ENCODE measurements at regions not wholly inside any gene's neighbourhood (a gene's known extent, or its start where the extent isn't known, plus 50 kb on each side); places are given as distances from the start of the nearest gene placed in this dataset.

- DNase-seq (ENCODE audit: low spot score), result no peak
- no peak overlapping the region for H3K9ac ChIP-seq (ENCODE audit: low read depth in 1 of 2, low read length in 2 of 2)
- WGBS, result 61% methylated on average over 2 of the region's 2 CpGs
- no peaks in the 10 kb centered on the region for H3K9me3 ChIP-seq (ENCODE audit: control insufficient read depth in 4 of 4, low read length in 3 of 4)
- H3K27me3 ChIP-seq (ENCODE audit: control insufficient read depth in 4 of 4, insufficient read depth in 4 of 4, low read length in 3 of 4), result no peaks in the 10 kb centered on the region
- H3K4me1 ChIP-seq (ENCODE audit: control insufficient read depth in 4 of 4, insufficient read depth in 4 of 4, low read length in 3 of 4), result no peaks in the 10 kb centered on the region
- H3K27ac ChIP-seq (ENCODE audit: low read depth in 1 of 2, low read length in 2 of 2), result no peak overlapping the region
- H3K4me3 ChIP-seq (ENCODE audit: low read depth in 1 of 3, low read length in 3 of 3), result no peak overlapping the region
- no peaks in the 10 kb centered on the region for H3K36me3 ChIP-seq (ENCODE audit: control insufficient read depth in 4 of 4, insufficient read depth in 3 of 4, low read depth in 1 of 4, low read length in 3 of 4)
- no peak for TF ChIP-seq RXRA (IDR thresholded peaks at IDR 0.05)
- no peak for TF ChIP-seq HNF4A (conservative IDR thresholded peaks at IDR 0.05)
- no peak for TF ChIP-seq JUND (IDR thresholded peaks at IDR 0.05)
- no peak for TF ChIP-seq ZBTB33 (IDR thresholded peaks at IDR 0.05)
- TF ChIP-seq GABPA (IDR thresholded peaks at IDR 0.05 in 1 of 2, conservative IDR thresholded peaks at IDR 0.05 in 1 of 2), result no peak
- TF ChIP-seq ATF3 (IDR thresholded peaks at IDR 0.05), result no peak
- no peak for TF ChIP-seq REST (IDR thresholded peaks at IDR 0.05)
- TF ChIP-seq MAX (IDR thresholded peaks at IDR 0.05), result no peak
- no peak for TF ChIP-seq RAD21 (IDR thresholded peaks at IDR 0.05)
- TF ChIP-seq FOXA1 (IDR thresholded peaks at IDR 0.05), result no peak
- no peak for TF ChIP-seq CTCF (IDR thresholded peaks at IDR 0.05; ENCODE audit: low read depth, low read length, missing input control)
- no peak for TF ChIP-seq NR2F2 (IDR thresholded peaks at IDR 0.05)
- no peak for TF ChIP-seq EGR1 (IDR thresholded peaks at IDR 0.05; ENCODE audit: low read depth in 2 of 2)
- TF ChIP-seq YY1 (IDR thresholded peaks at IDR 0.05), result no peak
Measured at GRCh38 chr9:104301755-104302154, 202.3 kb upstream of the OR13F1 start.

- Histone ChIP-seq H3K27me3 (ENCODE audit: control insufficient read depth in 4 of 4, insufficient read depth in 4 of 4, low read length in 3 of 4) (no peaks in the 10 kb centered on the region), H3K9ac (ENCODE audit: low read depth in 1 of 2, low read length in 2 of 2) (no peak overlapping the region), H3K4me1 (ENCODE audit: control insufficient read depth in 4 of 4, insufficient read depth in 4 of 4, low read length in 3 of 4) (no peaks in the 10 kb centered on the region), H3K4me3 (ENCODE audit: low read depth in 1 of 3, low read length in 3 of 3) (no peak overlapping the region), H3K36me3 (ENCODE audit: control insufficient read depth in 4 of 4, insufficient read depth in 3 of 4, low read depth in 1 of 4, low read length in 3 of 4) (no peaks in the 10 kb centered on the region), H3K9me3 (ENCODE audit: control insufficient read depth in 4 of 4, low read length in 3 of 4) (no peaks in the 10 kb centered on the region), H3K27ac (ENCODE audit: low read depth in 1 of 2, low read length in 2 of 2) (no peak overlapping the region)
- 87% methylated on average over 4 of the region's 4 CpGs for WGBS
- TF ChIP-seq NR2F2 (IDR thresholded peaks at IDR 0.05) (no peak), REST (IDR thresholded peaks at IDR 0.05) (no peak), ATF3 (IDR thresholded peaks at IDR 0.05) (no peak), ZBTB33 (IDR thresholded peaks at IDR 0.05) (no peak), SP1 (IDR thresholded peaks at IDR 0.05) (no peak), TAF1 (conservative IDR thresholded peaks at IDR 0.05) (no peak), HNF4A (conservative IDR thresholded peaks at IDR 0.05) (no peak), RAD21 (IDR thresholded peaks at IDR 0.05) (no peak), FOXA1 (IDR thresholded peaks at IDR 0.05) (no peak), YY1 (IDR thresholded peaks at IDR 0.05) (no peak), FOXA2 (IDR thresholded peaks at IDR 0.05) (no peak)
- no peak for DNase-seq (ENCODE audit: low spot score)
Measured at GRCh38 chr9:104302775-104303174, 201.3 kb upstream of the OR13F1 start.

Measured in liver (tissue), 8 donors.